K562 (cell line): ENCODE measurements at regions not wholly inside any gene's neighbourhood (a gene's known extent, or its start where the extent isn't known, plus 50 kb on each side); places are given as distances from the start of the nearest gene placed in this dataset.

Experiments used
- ATAC-seq: fragments of 200-7000 bp; cut with Tn5 transposase; 3 replicates; pipeline ENCODE4 v1.9.1; 2020; ENCODE audit warnings: moderate library complexity
- BruUV-seq: library from RNA; stranded (reverse); fragments of 400-500 nt; replicated peaks from 2 replicates; lab custom pipeline; 2021; lab: Mats Ljungman, UMichigan
- CTCF ChIA-PET: fragments of 300-600 bp; formaldehyde crosslinking; extraction: SDS; loops from one replicate; lab custom pipeline; 2021; ENCODE audit warnings: low intra/inter-chr PET ratio; lab: Yijun Ruan, JAX
- POLR2A ChIA-PET: fragments of 300-600, 350-650 bp; sonication (Branson Sonifier 250); formaldehyde crosslinking; extraction: SDS; loops from one replicate; lab custom pipeline; 2021; ENCODE audit warnings: antibody characterized with exemption, inconsistent platforms; lab: Yijun Ruan, JAX
- DNase-seq, 4 experiments: peaks; one replicate each; pipeline versions ENCODE4 v3.0.0 to v3.0.0-alpha.2; 2011 to 2018; ENCODE audit warnings: low spot score in 3 of 4, mixed read lengths in 3 of 4; ENCODE audit errors: extremely low read depth in 1 of 4
- FAIRE-seq: peaks from 2 replicates; lab custom pipeline; 2011; peaks lifted over from hg19 to GRCh38; lab: Jason Lieb, UNC
- H2AFZ ChIP-seq: 2 replicates; pipeline ENCODE4 v1.6.0; 2011; ENCODE audit warnings: low read depth, low read length, control low read depth, inconsistent platforms
- H3K27ac ChIP-seq: fragments of 200-600 bp; 3 replicates; pipeline ENCODE4 v1.8.0; 2011; ENCODE audit warnings: low read depth, mild to moderate bottlenecking, control low read depth, inconsistent platforms, low read length, moderate library complexity, mixed read lengths; ENCODE audit errors: extremely low read depth
- H3K27me3 ChIP-seq, 2 experiments: fragments of 300-600 bp in 1 of 2; 2 replicates in 1 of 2; 3 replicates in 1 of 2; pipeline versions ENCODE4 v1.6.0 to v1.8.0; 2011; ENCODE audit warnings: inconsistent platforms in 2 of 2, low read length in 2 of 2, mild to moderate bottlenecking in 1 of 2, mixed read lengths in 1 of 2, moderate library complexity in 1 of 2; ENCODE audit not compliant: control insufficient read depth in 2 of 2, insufficient read depth in 2 of 2
- H3K36me3 ChIP-seq: fragments of 300-600 bp; 3 replicates; pipeline ENCODE4 v1.8.0; 2011; ENCODE audit warnings: mild to moderate bottlenecking, low read length, inconsistent platforms; ENCODE audit not compliant: control insufficient read depth, insufficient read depth
- H3K4me1 ChIP-seq, 2 experiments: fragments of 200-600 bp in 1 of 2; replicated peaks in 1 of 2; 2 replicates in 1 of 2; 3 replicates in 1 of 2; pipeline versions ENCODE4 v1.5.1 to v1.8.0; 2011; ENCODE audit warnings: inconsistent platforms in 2 of 2, low read length in 2 of 2, mild to moderate bottlenecking in 1 of 2, mixed read lengths in 1 of 2, moderate library complexity in 1 of 2; ENCODE audit not compliant: control insufficient read depth in 2 of 2, insufficient read depth in 2 of 2
- H3K4me2 ChIP-seq: 2 replicates; pipeline ENCODE4 v1.6.1; 2011; ENCODE audit warnings: low read length, control low read depth, inconsistent platforms, mixed read lengths; ENCODE audit not compliant: insufficient read depth
- H3K4me3 ChIP-seq: fragments of 200-600 bp; sonication (generic), shearing (Covaris generic); 2 replicates; pipeline ENCODE4 v1.5.1; 2016; ENCODE audit warnings: control low read depth, inconsistent platforms
- H3K79me2 ChIP-seq: fragments of 200-600 bp; 3 replicates; pipeline ENCODE4 v1.8.0; 2011; ENCODE audit warnings: low read length, inconsistent platforms; ENCODE audit not compliant: control insufficient read depth, insufficient read depth
- H3K9ac ChIP-seq, 2 experiments: 2 replicates each; pipeline versions ENCODE4 v1.6.0 to v1.6.1; 2011; ENCODE audit warnings: low read depth in 2 of 2, low read length in 2 of 2, control low read depth in 1 of 2, inconsistent platforms in 1 of 2, mild to moderate bottlenecking in 1 of 2, mixed read lengths in 1 of 2; ENCODE audit not compliant: insufficient read depth in 1 of 2
- H3K9me1 ChIP-seq: one replicate; pipeline ENCODE4 v1.6.0; 2011; ENCODE audit warnings: inconsistent platforms, mild to moderate bottlenecking, low read length, moderate library complexity; ENCODE audit not compliant: control insufficient read depth, insufficient read depth
- H3K9me3 ChIP-seq: replicated peaks from 2 replicates; pipeline ENCODE4 v1.5.1; 2011; ENCODE audit warnings: low read depth, low read length, inconsistent platforms; ENCODE audit not compliant: control insufficient read depth, insufficient read depth
- H4K20me1 ChIP-seq: replicated peaks from 2 replicates; pipeline ENCODE4 v1.6.1; 2011; ENCODE audit warnings: low read length, inconsistent platforms, mixed read lengths; ENCODE audit not compliant: control insufficient read depth, insufficient read depth
- ARID1B ChIP-seq: fragments of 450-650 bp; IDR thresholded peaks from 2 replicates; pipeline ENCODE4 v1.6.1; 2016; ENCODE audit warnings: antibody characterized with exemption, mild to moderate bottlenecking, inconsistent platforms
- EP300 ChIP-seq: IDR thresholded peaks from 2 replicates; pipeline ENCODE4 v1.6.1; 2012; ENCODE audit warnings: low read length, improper control_type of control experiment
- EWSR1 ChIP-seq: fragments of 450-650 bp; IDR thresholded peaks from 2 replicates; pipeline ENCODE4 v1.6.1; 2018; ENCODE audit warnings: borderline replicate concordance, mild to moderate bottlenecking, low read depth, moderate library complexity; ENCODE audit not compliant: partially characterized antibody
- HSF4 ChIP-seq: fragments of 250-450 bp; sonication (Bioruptor Pico); IDR thresholded peaks from 2 replicates; pipeline ENCODE4 v2.1.2; 2022; ENCODE audit warnings: mild to moderate bottlenecking, moderate library complexity, borderline replicate concordance
- IRF2 ChIP-seq: sonication (generic); formaldehyde crosslinking; IDR thresholded peaks from 2 replicates; pipeline ENCODE4 v1.8.1; 2022; ENCODE audit warnings: mild to moderate bottlenecking, missing genetic modification reagents
- KDM4B ChIP-seq, 2 experiments: fragments of 450-650 bp in 1 of 2; sonication (generic) in 1 of 2; IDR thresholded peaks; 2 replicates each; pipeline ENCODE4 v1.6.1; 2016 to 2017; ENCODE audit warnings: borderline replicate concordance in 2 of 2, antibody characterized with exemption in 1 of 2, low read depth in 1 of 2, mild to moderate bottlenecking in 1 of 2
- MCM3 ChIP-seq: fragments of 450-650 bp; IDR thresholded peaks from 2 replicates; pipeline ENCODE4 v1.6.1; 2016
- MEF2D ChIP-seq: conservative IDR thresholded peaks from 2 replicates; pipeline ENCODE4 v1.6.1; 2016; ENCODE audit warnings: low read depth, missing genetic modification characterization, missing compliant biosample characterization
- MIER1 ChIP-seq: fragments of 450-650 bp; IDR thresholded peaks from 2 replicates; pipeline ENCODE4 v1.6.1; 2016; ENCODE audit warnings: antibody characterized with exemption, mild to moderate bottlenecking, low read depth
- RNF219 ChIP-seq: fragments of 250-450 bp; sonication (Bioruptor Pico); IDR thresholded peaks from 2 replicates; pipeline ENCODE4 v1.5.0; 2022; ENCODE audit warnings: mild to moderate bottlenecking
- SAFB2 ChIP-seq: fragments of 200-400 bp; formaldehyde crosslinking; IDR thresholded peaks from 2 replicates; pipeline ENCODE4 v1.6.1; 2018; ENCODE audit warnings: borderline replicate concordance, low read length, low read depth, moderate library complexity; ENCODE audit not compliant: severe bottlenecking
- SMARCE1 ChIP-seq: fragments of 450-650 bp; IDR thresholded peaks from 2 replicates; pipeline ENCODE4 v1.7.1; 2016; ENCODE audit warnings: mild to moderate bottlenecking
- ZNF77 ChIP-seq: fragments of 250-450 bp; sonication (Bioruptor Pico); IDR thresholded peaks from 2 replicates; pipeline ENCODE4 v1.5.0; 2020
- ZZZ3 ChIP-seq: fragments of 450-650 bp; IDR thresholded peaks from 2 replicates; pipeline ENCODE4 v1.6.1; 2016; ENCODE audit warnings: antibody characterized with exemption, mild to moderate bottlenecking, moderate library complexity
- WGBS: fragments of 100-300 bp; shearing (Covaris generic); methylation state at CpG from one replicate; pipeline ENCODE4 v1.1.6; 2016; ENCODE audit warnings: low coverage, mixed read lengths; ENCODE audit not compliant: insufficient coverage; ENCODE audit errors: missing lambda C conversion rate; 5-methylcytosine and 5-hydroxymethylcytosine counted together
- in situ Hi-C: fragments of 300-500 bp; cut with MboI; formaldehyde crosslinking; loops from 4 replicates; pipeline ENCODE4 v1.15.0; 2018; ENCODE audit warnings: inconsistent platforms, mixed read lengths
- intact Hi-C: fragments of 100-400 bp; cut with micrococcal nuclease; formaldehyde crosslinking; loops from 2 replicates; pipeline ENCODE4 v1.14.2; 2022
- TF ChIP-seq, protein P1 (sequence below): fragments of 450-650 bp; formaldehyde crosslinking; IDR thresholded peaks from 2 replicates; pipeline ENCODE4 v1.4.0; 2022; ENCODE audit warnings: missing genetic modification characterization

DNA sequence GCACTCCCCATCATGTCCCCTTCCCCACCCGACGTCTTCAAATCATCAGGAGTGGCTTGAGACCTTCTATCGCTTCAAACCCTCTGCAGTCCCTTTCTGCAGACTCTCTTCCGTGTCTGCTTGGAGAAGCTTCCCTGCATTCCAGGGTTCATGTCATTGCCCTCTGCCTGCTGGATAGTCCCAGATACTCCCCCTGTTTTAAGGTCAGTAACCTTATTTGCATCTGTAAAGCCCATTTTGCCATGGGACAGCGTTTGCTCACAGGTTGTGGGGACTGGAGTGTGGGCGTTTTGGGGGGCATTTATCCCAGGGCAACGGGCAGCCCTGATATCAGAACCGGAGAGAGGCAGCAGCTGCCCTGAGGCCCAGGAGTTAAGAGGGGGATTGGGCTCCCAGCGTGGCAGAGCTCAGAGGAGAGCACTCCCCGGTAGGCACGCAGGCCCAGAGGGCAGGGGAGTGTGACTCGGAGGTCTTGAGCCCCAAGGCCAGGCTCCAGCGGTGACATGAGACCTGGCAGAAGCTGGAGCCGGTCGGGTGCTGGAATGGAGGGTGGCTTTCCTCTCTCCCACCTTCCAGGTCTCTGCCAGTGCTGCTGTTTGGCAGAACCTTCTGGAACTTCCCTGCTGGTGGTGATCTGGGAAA is 73.8 kb downstream of the RTP5 start (continued):
- TF ChIP-seq SAFB2 (no peak), RNF219 (CRISPR knock-in tag) (no peak), EP300 (no peak)
- TF ChIP-seq, protein P1, sequence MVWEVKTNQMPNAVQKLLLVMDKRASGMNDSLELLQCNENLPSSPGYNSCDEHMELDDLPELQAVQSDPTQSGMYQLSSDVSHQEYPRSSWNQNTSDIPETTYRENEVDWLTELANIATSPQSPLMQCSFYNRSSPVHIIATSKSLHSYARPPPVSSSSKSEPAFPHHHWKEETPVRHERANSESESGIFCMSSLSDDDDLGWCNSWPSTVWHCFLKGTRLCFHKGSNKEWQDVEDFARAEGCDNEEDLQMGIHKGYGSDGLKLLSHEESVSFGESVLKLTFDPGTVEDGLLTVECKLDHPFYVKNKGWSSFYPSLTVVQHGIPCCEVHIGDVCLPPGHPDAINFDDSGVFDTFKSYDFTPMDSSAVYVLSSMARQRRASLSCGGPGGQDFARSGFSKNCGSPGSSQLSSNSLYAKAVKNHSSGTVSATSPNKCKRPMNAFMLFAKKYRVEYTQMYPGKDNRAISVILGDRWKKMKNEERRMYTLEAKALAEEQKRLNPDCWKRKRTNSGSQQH = no peak

DNA sequence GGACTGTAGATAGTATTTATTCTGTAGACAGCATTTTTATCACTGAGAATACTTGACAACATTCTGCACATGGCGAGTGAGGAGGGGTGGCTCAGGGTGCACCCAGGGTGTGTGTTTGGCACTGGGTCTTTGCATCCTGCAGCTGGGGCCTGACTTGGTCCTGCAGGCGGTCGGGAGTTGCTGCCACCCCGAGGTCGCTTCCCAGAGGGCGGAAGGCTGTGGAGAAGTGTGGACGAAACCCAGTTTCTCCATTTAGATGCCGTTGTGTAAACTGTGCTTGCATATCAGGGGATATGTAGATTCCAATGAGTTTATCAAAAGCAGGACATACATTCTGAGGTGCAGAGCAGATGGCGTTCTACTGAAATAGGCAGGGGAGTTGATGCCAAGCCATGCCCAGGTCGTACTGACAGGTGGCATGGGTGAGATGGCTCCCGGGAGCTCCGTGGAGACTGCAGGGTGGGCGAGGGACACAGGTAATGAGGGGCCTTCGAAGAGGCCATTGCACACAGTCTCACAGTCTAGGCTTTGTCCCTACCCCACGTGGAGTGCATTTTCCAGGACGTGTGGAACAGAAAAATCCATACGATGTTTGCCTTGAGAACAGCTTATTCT is 74.5 kb downstream of the RTP5 start:
- no peak for ATAC-seq
- intact Hi-C loops = no loop called here

More for the DNA sequence above, 74.5 kb downstream of the RTP5 start:
- Histone ChIP-seq H3K4me3 (no peak overlapping the region), H3K79me2 (no peaks in the 10 kb centered on the region), H3K27me3 (peaks cover 0 to 8% of the 10 kb centered on the region in 2 experiments; a peak in 2 of 5 replicates), H3K4me2 (no peak overlapping the region), H3K27ac (no peak overlapping the region), H3K9me1 (no peaks in the 10 kb centered on the region), H3K9me3 (peaks cover 4% of the 10 kb centered on the region; the same call in 1 of the 2 replicates), H2AFZ (no peak overlapping the region), H4K20me1 (no peaks in the 10 kb centered on the region), H3K4me1 (peaks cover 0 to 6% of the 10 kb centered on the region in 2 experiments; a peak in 2 of 5 replicates), H3K9ac (no peak overlapping the region), H3K36me3 (no peaks in the 10 kb centered on the region)
- BruUV-seq = no TSS peak
- FAIRE-seq (no peak), DNase-seq (no peak)
- in situ Hi-C loops = no loop called here
- ChIA-PET POLR2A (no interaction called here), CTCF (no interaction called here)
- 26% methylated on average over 17 of the region's 17 CpGs for WGBS
- TF ChIP-seq EWSR1 (no peak), ZNF77 (CRISPR knock-in tag) (no peak), ARID1B (no peak), KDM4B (IDR thresholded peaks at IDR 0.05; ENCODE audit: borderline replicate concordance in 2 of 2, low read depth in 1 of 2) (no peak), ZZZ3 (no peak), MEF2D (tag) (no peak), HSF4 (CRISPR knock-in tag) (no peak), SMARCE1 (no peak), MCM3 (no peak), MIER1 (no peak), IRF2 (CRISPR knock-in tag) (no peak)
